ENCODE measurements at regions not wholly inside any gene's neighbourhood (a gene's known extent, or its start where the extent isn't known, plus 50 kb on each side); places are given as distances from the start of the nearest gene placed in this dataset.

DNA sequence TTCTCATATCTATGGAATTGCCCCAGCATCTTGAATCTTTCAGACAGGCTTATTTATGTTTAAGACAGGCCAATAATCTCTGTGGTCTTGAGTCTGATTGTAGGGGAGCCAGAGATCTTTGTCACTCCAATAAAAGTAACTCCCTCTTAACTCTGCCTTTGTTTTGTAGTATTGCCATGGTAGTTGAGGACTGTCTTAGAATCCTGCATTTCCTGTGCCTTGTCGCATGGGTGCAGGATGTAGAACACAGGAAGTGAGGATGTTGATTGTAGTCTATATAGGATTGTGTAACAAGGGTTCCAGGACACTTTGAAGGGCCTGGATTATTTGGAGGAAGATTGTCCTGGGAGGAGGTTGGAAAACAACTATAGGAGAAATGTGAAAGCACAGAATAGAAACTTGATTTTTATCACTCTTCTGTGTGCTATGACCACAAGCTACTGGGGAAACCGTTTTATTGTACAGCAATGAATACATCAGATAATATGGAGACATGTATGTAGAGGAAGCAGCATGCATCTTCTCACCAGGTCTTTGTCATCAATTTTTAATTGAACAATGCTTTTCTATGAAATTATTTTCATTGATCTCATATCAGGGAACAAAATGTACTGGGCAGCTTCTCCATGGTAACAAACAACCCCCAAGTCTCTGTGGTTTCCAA is 411.7 kb downstream of the FGF9 start:
- TF ChIP-seq TCF7L2 (IDR thresholded peaks at IDR 0.05; ENCODE audit: low read depth, low read length): no peak
- TF ChIP-seq REST (IDR thresholded peaks at IDR 0.05; ENCODE audit: insufficient read depth in 1 of 2, low read depth in 2 of 2, low read length in 1 of 2): no peak
- TF ChIP-seq SIN3A (IDR thresholded peaks at IDR 0.05; ENCODE audit: borderline replicate concordance, insufficient read depth, low read depth, low read length): no peak
- TF ChIP-seq POLR2AphosphoS5 (IDR thresholded peaks at IDR 0.05; ENCODE audit: low read depth, low read length): no peak
- TF ChIP-seq, protein P1, sequence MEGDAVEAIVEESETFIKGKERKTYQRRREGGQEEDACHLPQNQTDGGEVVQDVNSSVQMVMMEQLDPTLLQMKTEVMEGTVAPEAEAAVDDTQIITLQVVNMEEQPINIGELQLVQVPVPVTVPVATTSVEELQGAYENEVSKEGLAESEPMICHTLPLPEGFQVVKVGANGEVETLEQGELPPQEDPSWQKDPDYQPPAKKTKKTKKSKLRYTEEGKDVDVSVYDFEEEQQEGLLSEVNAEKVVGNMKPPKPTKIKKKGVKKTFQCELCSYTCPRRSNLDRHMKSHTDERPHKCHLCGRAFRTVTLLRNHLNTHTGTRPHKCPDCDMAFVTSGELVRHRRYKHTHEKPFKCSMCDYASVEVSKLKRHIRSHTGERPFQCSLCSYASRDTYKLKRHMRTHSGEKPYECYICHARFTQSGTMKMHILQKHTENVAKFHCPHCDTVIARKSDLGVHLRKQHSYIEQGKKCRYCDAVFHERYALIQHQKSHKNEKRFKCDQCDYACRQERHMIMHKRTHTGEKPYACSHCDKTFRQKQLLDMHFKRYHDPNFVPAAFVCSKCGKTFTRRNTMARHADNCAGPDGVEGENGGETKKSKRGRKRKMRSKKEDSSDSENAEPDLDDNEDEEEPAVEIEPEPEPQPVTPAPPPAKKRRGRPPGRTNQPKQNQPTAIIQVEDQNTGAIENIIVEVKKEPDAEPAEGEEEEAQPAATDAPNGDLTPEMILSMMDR (IDR thresholded peaks at IDR 0.05): no peak
- ChIA-PET POLR2A (no interaction called here), CTCF (no interaction called here)
- H3K9me3 ChIP-seq (ENCODE audit: control insufficient read depth, insufficient read depth, low read depth, low read length): no peaks in the 10 kb centered on the region
- ATAC-seq: no peak
- no peaks in the 10 kb centered on the region for H3K36me3 ChIP-seq (ENCODE audit: control insufficient read depth, insufficient read depth, low read length)
- in situ Hi-C loops (cut with HindIII; ENCODE audit: low pct_unique_long_range_greater_than_20kb, low sequenced_read_pairs) (no loop called here), intact Hi-C loops (cut with micrococcal nuclease; ENCODE audit: unreplicated experiment) (no loop called here)
- H3K4me3 ChIP-seq (ENCODE audit: low read depth in 2 of 2, low read length in 2 of 2): no peak overlapping the region
- H3K4me1 ChIP-seq (ENCODE audit: control insufficient read depth, insufficient read depth, low read length): no peaks in the 10 kb centered on the region
- no peak for DNase-seq (ENCODE audit: low read depth, low spot score)
- no TSS peak for BruUV-seq (replicated peaks)
- H3K27ac ChIP-seq (ENCODE audit: low read length): no peak overlapping the region
- H3K27me3 ChIP-seq (ENCODE audit: control insufficient read depth, insufficient read depth, low read length): no peaks in the 10 kb centered on the region; the same call in 1 of the 2 replicates

DNA sequence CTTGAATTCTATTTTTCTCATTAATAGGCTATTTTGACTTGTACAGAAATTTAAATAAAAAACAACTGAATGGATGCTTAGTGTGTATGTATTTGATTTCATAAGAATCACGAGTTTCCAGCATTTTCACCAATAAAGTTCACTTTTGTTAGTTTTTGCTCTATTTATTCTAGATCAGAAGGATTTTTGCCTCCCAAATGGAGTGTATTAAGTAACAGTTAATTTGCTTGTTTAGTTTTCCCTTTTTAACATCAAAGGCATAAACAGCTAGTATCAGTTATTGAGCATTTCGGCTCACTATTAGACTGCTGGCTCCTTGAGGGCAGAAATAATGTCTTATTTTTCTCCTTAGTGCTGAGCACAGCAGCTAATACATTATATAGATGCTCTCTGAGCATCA is 414.1 kb downstream of the FGF9 start:
- DNase-seq (ENCODE audit: low read depth, low spot score) (no peak), ATAC-seq (no peak)
- no peaks in the 10 kb centered on the region for H3K4me1 ChIP-seq (ENCODE audit: control insufficient read depth, insufficient read depth, low read length)
- no peaks in the 10 kb centered on the region for H3K9me3 ChIP-seq (ENCODE audit: control insufficient read depth, insufficient read depth, low read depth, low read length)
- no peaks in the 10 kb centered on the region for H3K36me3 ChIP-seq (ENCODE audit: control insufficient read depth, insufficient read depth, low read length)
- H3K27ac ChIP-seq (ENCODE audit: low read length): no peak overlapping the region
- H3K4me3 ChIP-seq (ENCODE audit: low read depth in 2 of 2, low read length in 2 of 2): no peak overlapping the region
- in situ Hi-C loops (cut with HindIII; ENCODE audit: low pct_unique_long_range_greater_than_20kb, low sequenced_read_pairs): no loop called here
- ChIA-PET POLR2A (no interaction called here), CTCF (interaction anchor here (0.7 kb wide), 1 partner anchor 1161 kb away, joined by 3 read pairs; no protein-coding TSS in a partner anchor)
- no peak for TF ChIP-seq SIN3A (IDR thresholded peaks at IDR 0.05; ENCODE audit: borderline replicate concordance, insufficient read depth, low read depth, low read length)
- no peak for TF ChIP-seq TCF7L2 (IDR thresholded peaks at IDR 0.05; ENCODE audit: low read depth, low read length)
- TF ChIP-seq, protein P1 (IDR thresholded peaks at IDR 0.05): no peak
- TF ChIP-seq REST (IDR thresholded peaks at IDR 0.05; ENCODE audit: insufficient read depth in 1 of 2, low read depth in 2 of 2, low read length in 1 of 2): no peak
- no peak for TF ChIP-seq POLR2AphosphoS5 (IDR thresholded peaks at IDR 0.05; ENCODE audit: low read depth, low read length)
- H3K27me3 ChIP-seq (ENCODE audit: control insufficient read depth, insufficient read depth, low read length): no peaks in the 10 kb centered on the region; the same call in 1 of the 2 replicates
- intact Hi-C loops (cut with micrococcal nuclease; ENCODE audit: unreplicated experiment): no loop called here
- BruUV-seq (replicated peaks): no TSS peak
